Endodermal cell (in vitro differentiated cells): ENCODE measurements at regions not wholly inside any gene's neighbourhood (a gene's known extent, or its start where the extent isn't known, plus 50 kb on each side); places are given as distances from the start of the nearest gene placed in this dataset.

Experiments used
- DNase-seq: peaks from one replicate; pipeline ENCODE4 v3.0.0-alpha.2; 2017
- H3K27ac ChIP-seq: 2 replicates; pipeline ENCODE4 v1.5.1; 2013; ENCODE audit warnings: mild to moderate bottlenecking, low read depth, low read length, moderate library complexity
- H3K27me3 ChIP-seq: 2 replicates; pipeline ENCODE4 v1.6.1; 2013; ENCODE audit warnings: mild to moderate bottlenecking, low read length, moderate library complexity; ENCODE audit not compliant: insufficient read depth, control insufficient read depth, poor library complexity, severe bottlenecking
- H3K36me3 ChIP-seq: 2 replicates; pipeline ENCODE4 v1.7.0; 2013; ENCODE audit warnings: mild to moderate bottlenecking, low read length, moderate library complexity; ENCODE audit not compliant: control insufficient read depth, insufficient read depth
- H3K4me1 ChIP-seq: one replicate; pipeline ENCODE4 v1.7.0; 2013; ENCODE audit warnings: low read length; ENCODE audit not compliant: control insufficient read depth, insufficient read depth
- H3K4me3 ChIP-seq: 2 replicates; pipeline ENCODE4 v1.5.1; 2013; ENCODE audit warnings: mild to moderate bottlenecking, low read length, moderate library complexity
- H3K9ac ChIP-seq: 2 replicates; pipeline ENCODE4 v1.6.1; 2013; ENCODE audit warnings: mild to moderate bottlenecking, low read length, moderate library complexity; ENCODE audit not compliant: poor library complexity, severe bottlenecking; ENCODE audit errors: extremely low read depth
- H3K9me3 ChIP-seq: 2 replicates; pipeline ENCODE4 v1.6.1; 2013; ENCODE audit warnings: mild to moderate bottlenecking, low read length, moderate library complexity; ENCODE audit not compliant: control insufficient read depth
- H3K27ac Mint-ChIP-seq: 2 replicates; pipeline ENCODE4 v1.8.0; 2020; ENCODE audit warnings: mixed read lengths
- H3K27me3 Mint-ChIP-seq: 2 replicates; pipeline ENCODE4 v1.8.0; 2021; ENCODE audit warnings: mild to moderate bottlenecking, mixed read lengths; ENCODE audit not compliant: insufficient read depth
- H3K36me3 Mint-ChIP-seq: 2 replicates; pipeline ENCODE4 v1.8.0; 2020; ENCODE audit warnings: low read depth, mixed read lengths
- H3K4me1 Mint-ChIP-seq: 2 replicates; pipeline ENCODE4 v1.8.0; 2020; ENCODE audit warnings: mixed read lengths
- H3K4me3 Mint-ChIP-seq: 2 replicates; pipeline ENCODE4 v1.8.0; 2020; ENCODE audit warnings: mild to moderate bottlenecking, moderate library complexity, mixed read lengths
- H3K9me3 Mint-ChIP-seq: 2 replicates; pipeline ENCODE4 v1.8.0; 2020; ENCODE audit warnings: mild to moderate bottlenecking, mixed read lengths
- WGBS, 2 experiments: methylation state at CpG; one replicate each; pipeline versions ENCODE4 v1.1.5 to v1.1.7; 2013; ENCODE audit warnings: missing lambda C conversion rate in 2 of 2, mixed read lengths in 1 of 2; ENCODE audit not compliant: insufficient coverage in 1 of 2, insufficient read length in 1 of 2; 5-methylcytosine and 5-hydroxymethylcytosine counted together
- TF ChIP-seq, protein P1 (sequence below): fragments of 200-600 bp; sonication (generic); conservative IDR thresholded peaks from 2 replicates; pipeline ENCODE4 v1.5.0; 2021; ENCODE audit warnings: antibody characterized with exemption, mild to moderate bottlenecking

DNA sequence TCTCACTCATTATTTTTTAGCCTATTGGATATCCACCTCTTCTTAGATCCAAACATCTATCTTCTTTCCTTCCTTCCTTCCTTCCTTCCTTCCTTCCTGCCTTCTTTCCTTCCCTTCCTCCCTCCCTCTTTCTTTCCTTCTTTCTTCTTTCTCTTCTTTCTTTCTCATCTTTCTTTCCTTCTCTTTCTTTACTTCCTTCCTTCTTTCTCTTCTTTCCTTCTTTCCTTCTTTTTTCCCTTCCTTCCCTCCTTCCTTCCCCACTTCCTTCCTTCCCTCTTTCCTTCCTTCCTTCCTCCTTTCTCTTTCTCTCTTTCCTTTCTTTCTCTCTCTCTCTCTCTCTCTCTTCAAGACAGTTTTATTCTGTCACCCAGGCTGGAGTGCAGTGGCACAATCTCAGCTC, 1239.8 kb downstream of the PCDH7 start:
- Mint-ChIP-seq H3K9me3 (no peaks in the 10 kb centered on the region), H3K27me3 (no peaks in the 10 kb centered on the region), H3K27ac (no peak overlapping the region), H3K4me1 (no peaks in the 10 kb centered on the region), H3K36me3 (no peaks in the 10 kb centered on the region), H3K4me3 (no peak overlapping the region)
- H3K27ac ChIP-seq = no peak overlapping the region
- TF ChIP-seq, protein P1, sequence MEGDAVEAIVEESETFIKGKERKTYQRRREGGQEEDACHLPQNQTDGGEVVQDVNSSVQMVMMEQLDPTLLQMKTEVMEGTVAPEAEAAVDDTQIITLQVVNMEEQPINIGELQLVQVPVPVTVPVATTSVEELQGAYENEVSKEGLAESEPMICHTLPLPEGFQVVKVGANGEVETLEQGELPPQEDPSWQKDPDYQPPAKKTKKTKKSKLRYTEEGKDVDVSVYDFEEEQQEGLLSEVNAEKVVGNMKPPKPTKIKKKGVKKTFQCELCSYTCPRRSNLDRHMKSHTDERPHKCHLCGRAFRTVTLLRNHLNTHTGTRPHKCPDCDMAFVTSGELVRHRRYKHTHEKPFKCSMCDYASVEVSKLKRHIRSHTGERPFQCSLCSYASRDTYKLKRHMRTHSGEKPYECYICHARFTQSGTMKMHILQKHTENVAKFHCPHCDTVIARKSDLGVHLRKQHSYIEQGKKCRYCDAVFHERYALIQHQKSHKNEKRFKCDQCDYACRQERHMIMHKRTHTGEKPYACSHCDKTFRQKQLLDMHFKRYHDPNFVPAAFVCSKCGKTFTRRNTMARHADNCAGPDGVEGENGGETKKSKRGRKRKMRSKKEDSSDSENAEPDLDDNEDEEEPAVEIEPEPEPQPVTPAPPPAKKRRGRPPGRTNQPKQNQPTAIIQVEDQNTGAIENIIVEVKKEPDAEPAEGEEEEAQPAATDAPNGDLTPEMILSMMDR = no peak
- no peaks in the 10 kb centered on the region for H3K36me3 ChIP-seq
- H3K4me3 ChIP-seq = no peak overlapping the region
- H3K4me1 ChIP-seq = no peaks in the 10 kb centered on the region
- no peaks in the 10 kb centered on the region for H3K27me3 ChIP-seq
- no peak overlapping the region for H3K9ac ChIP-seq
- H3K9me3 ChIP-seq = no peaks in the 10 kb centered on the region
- DNase-seq = no peak

DNA sequence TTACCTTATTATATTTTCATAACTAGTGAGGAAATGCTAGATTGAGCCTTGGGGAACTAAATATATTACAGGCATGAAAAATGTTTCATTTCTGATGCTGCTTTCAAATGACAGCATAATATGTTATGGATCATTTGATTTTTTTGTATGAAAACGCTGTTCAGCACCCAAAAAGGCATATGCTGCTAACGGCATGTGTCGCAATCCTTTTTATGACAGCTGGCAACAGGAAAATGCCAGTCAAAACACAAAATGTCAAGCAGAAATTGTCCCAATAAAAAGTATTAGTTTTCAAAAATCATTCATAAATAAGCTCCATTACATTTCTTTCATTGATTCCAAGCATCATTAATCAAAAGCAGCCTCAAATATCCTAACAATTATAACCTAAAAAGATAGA, 1244.5 kb downstream of the PCDH7 start:
- H3K4me3 ChIP-seq = no peak overlapping the region
- 78 to 83% methylated on average over 3 of the region's 3 CpGs for WGBS, 2 experiments
- Mint-ChIP-seq H3K27ac (no peak overlapping the region), H3K9me3 (no peaks in the 10 kb centered on the region), H3K4me1 (no peaks in the 10 kb centered on the region), H3K4me3 (no peak overlapping the region), H3K36me3 (no peaks in the 10 kb centered on the region), H3K27me3 (no peaks in the 10 kb centered on the region)
- no peaks in the 10 kb centered on the region for H3K36me3 ChIP-seq
- no peaks in the 10 kb centered on the region for H3K4me1 ChIP-seq
- no peak overlapping the region for H3K27ac ChIP-seq
- no peaks in the 10 kb centered on the region for H3K9me3 ChIP-seq
- DNase-seq = no peak
- TF ChIP-seq, protein P1 = no peak
- no peaks in the 10 kb centered on the region for H3K27me3 ChIP-seq
- no peak overlapping the region for H3K9ac ChIP-seq

DNA sequence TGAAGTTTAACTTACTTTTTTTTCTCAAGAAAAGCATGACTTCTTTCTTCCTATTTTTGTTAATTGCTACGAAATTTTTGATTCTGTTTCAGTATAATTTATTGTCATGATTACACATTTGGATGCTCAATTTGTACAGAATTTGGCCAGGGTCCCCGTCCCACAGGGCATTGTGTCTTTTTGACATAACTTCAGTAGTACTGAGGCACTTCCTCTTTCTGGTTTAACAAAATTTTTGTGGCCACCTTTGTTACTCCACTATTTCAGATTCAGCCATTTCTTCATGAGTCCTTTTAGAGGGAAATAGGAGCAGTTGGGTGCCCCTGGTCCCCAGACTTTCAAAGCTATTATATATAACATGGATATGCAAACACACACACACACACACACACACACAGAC, 1248.7 kb downstream of the PCDH7 start:
- Histone ChIP-seq H3K4me1 (no peaks in the 10 kb centered on the region), H3K9me3 (no peaks in the 10 kb centered on the region), H3K36me3 (no peaks in the 10 kb centered on the region), H3K9ac (no peak overlapping the region), H3K27me3 (no peaks in the 10 kb centered on the region), H3K4me3 (no peak overlapping the region), H3K27ac (no peak overlapping the region)
- no peaks in the 10 kb centered on the region for H3K4me1 Mint-ChIP-seq
- DNase-seq = no peak
- H3K27ac Mint-ChIP-seq = no peak overlapping the region
- TF ChIP-seq, protein P1 = no peak
- H3K9me3 Mint-ChIP-seq = no peaks in the 10 kb centered on the region
- 88 to 100% methylated on average over 1 to 2 of the region's 2 CpGs for WGBS, 2 experiments
- no peak overlapping the region for H3K4me3 Mint-ChIP-seq
- no peaks in the 10 kb centered on the region for H3K27me3 Mint-ChIP-seq
- no peaks in the 10 kb centered on the region for H3K36me3 Mint-ChIP-seq
